HepG2 (cell line): ENCODE measurements at regions not wholly inside any gene's neighbourhood (a gene's known extent, or its start where the extent isn't known, plus 50 kb on each side); places are given as distances from the start of the nearest gene placed in this dataset.
"Not testable (repeated sequence)": the region's sequence is repeated elsewhere in the genome, so short reads cannot be mapped to it uniquely, and the experiment has no call there.

Experiments used
- ATAC-seq: fragments of 200-7000 bp; cut with Tn5 transposase; 3 replicates; pipeline ENCODE4 v1.9.1; 2020; ENCODE audit warnings: mild to moderate bottlenecking, moderate library complexity
- BruUV-seq: library from RNA; stranded (reverse); fragments of 400-500 nt; replicated peaks from 2 replicates; lab custom pipeline; 2021; lab: Mats Ljungman, UMichigan
- CTCF ChIA-PET: fragments of 300-600 bp; formaldehyde crosslinking; extraction: SDS; loops from one replicate; lab custom pipeline; 2021; ENCODE audit warnings: low total read pairs, inconsistent platforms, low intra/inter-chr PET ratio; lab: Yijun Ruan, JAX
- POLR2A ChIA-PET: fragments of 350-600 bp; sonication (Branson Sonifier 250); formaldehyde crosslinking; loops from one replicate; lab custom pipeline; 2020; ENCODE audit warnings: antibody characterized with exemption, inconsistent platforms; lab: Yijun Ruan, JAX
- DNase-seq: peaks from one replicate; pipeline ENCODE4 v3.0.0-alpha.2; 2015; ENCODE audit warnings: low spot score
- FAIRE-seq: peaks from 3 replicates; lab custom pipeline; 2011; peaks lifted over from hg19 to GRCh38; lab: Jason Lieb, UNC
- H2AFZ ChIP-seq: one replicate; pipeline ENCODE4 v1.6.1; 2011; ENCODE audit warnings: low read length, inconsistent platforms
- H3K27ac ChIP-seq: fragments of 300-600 bp; 3 replicates; pipeline ENCODE4 v1.8.0; 2011; ENCODE audit warnings: mixed run types, mild to moderate bottlenecking, mixed read lengths, low read length, inconsistent platforms; ENCODE audit not compliant: insufficient read depth; ENCODE audit errors: extremely low read length
- H3K27me3 ChIP-seq, 2 experiments: fragments of 200-600 bp in 1 of 2; 2 replicates in 1 of 2; 3 replicates in 1 of 2; pipeline versions ENCODE4 v1.6.0 to v1.8.0; 2011; ENCODE audit warnings: low read length in 2 of 2, mild to moderate bottlenecking in 2 of 2, moderate library complexity in 2 of 2, inconsistent platforms in 1 of 2; ENCODE audit not compliant: insufficient read depth in 2 of 2, control insufficient read depth in 1 of 2
- H3K36me3 ChIP-seq, 2 experiments: fragments of 200-600 bp in 1 of 2; replicated peaks in 1 of 2; 2 replicates in 1 of 2; 3 replicates in 1 of 2; pipeline versions ENCODE4 v1.5.1 to v1.8.0; 2011; ENCODE audit warnings: low read length in 2 of 2, inconsistent platforms in 1 of 2; ENCODE audit not compliant: insufficient read depth in 2 of 2, control insufficient read depth in 1 of 2
- H3K4me1 ChIP-seq: 2 replicates; pipeline ENCODE4 v1.5.1; 2012; ENCODE audit warnings: low read length, inconsistent platforms; ENCODE audit not compliant: insufficient read depth
- H3K4me2 ChIP-seq: 2 replicates; pipeline ENCODE4 v1.6.0; 2011; ENCODE audit warnings: low read depth, low read length, inconsistent platforms
- H3K4me3 ChIP-seq, 3 experiments: fragments of 200-600 bp in 1 of 3; sonication (generic), shearing (Covaris generic) in 1 of 3; replicated peaks in 1 of 3; 2 replicates each; pipeline ENCODE4 v1.5.1; 2011 to 2016; ENCODE audit warnings: low read length in 3 of 3, inconsistent platforms in 2 of 3, low read depth in 2 of 3, mild to moderate bottlenecking in 2 of 3, control low read depth in 1 of 3, mixed read lengths in 1 of 3; ENCODE audit not compliant: insufficient read depth in 1 of 3
- H3K79me2 ChIP-seq: one replicate; pipeline ENCODE4 v1.6.1; 2011; ENCODE audit warnings: low read length, inconsistent platforms; ENCODE audit not compliant: insufficient read depth
- H3K9ac ChIP-seq: 2 replicates; pipeline ENCODE4 v1.6.0; 2011; ENCODE audit warnings: mild to moderate bottlenecking, low read depth, low read length, inconsistent platforms; ENCODE audit not compliant: insufficient read depth
- H3K9me3 ChIP-seq: 2 replicates; pipeline ENCODE4 v1.5.1; 2012; ENCODE audit warnings: mild to moderate bottlenecking, low read length
- H4K20me1 ChIP-seq: 2 replicates; pipeline ENCODE4 v1.6.0; 2011; ENCODE audit warnings: inconsistent platforms, mild to moderate bottlenecking, low read length, moderate library complexity; ENCODE audit not compliant: insufficient read depth
- MIER2 ChIP-seq: IDR thresholded peaks from 2 replicates; pipeline ENCODE4 v1.6.1; 2016; ENCODE audit warnings: missing biosample characterization, missing genetic modification reagents
- SRSF4 ChIP-seq: fragments of 200-400 bp; formaldehyde crosslinking; IDR thresholded peaks from one replicate; pipeline ENCODE4 v1.6.1; 2018; ENCODE audit warnings: mild to moderate bottlenecking, low read depth, low read length, moderate library complexity; ENCODE audit not compliant: poor library complexity, severe bottlenecking
- ZC3H4 ChIP-seq: sonication (generic); formaldehyde crosslinking; IDR thresholded peaks from 2 replicates; pipeline ENCODE4 v1.4.0; 2020; ENCODE audit warnings: missing genetic modification reagents, borderline replicate concordance
- ZNF232 ChIP-seq: sonication (generic); formaldehyde crosslinking; IDR thresholded peaks from 2 replicates; pipeline ENCODE4 v1.4.0; 2020; ENCODE audit warnings: missing genetic modification reagents, borderline replicate concordance
- ZNF598 ChIP-seq: sonication (generic); formaldehyde crosslinking; IDR thresholded peaks from 2 replicates; pipeline ENCODE4 v1.5.1; 2020; ENCODE audit warnings: mild to moderate bottlenecking, missing genetic modification reagents, borderline replicate concordance
- WGBS: methylation state at CpG from one replicate; pipeline ENCODE4 v1.1.6; 2017; ENCODE audit warnings: low lambda C conversion rate; 5-methylcytosine and 5-hydroxymethylcytosine counted together
- in situ Hi-C: cut with HindIII; loops from 2 replicates; pipeline ENCODE4 v1.10.0; 2017; ENCODE audit warnings: low pct_unique_long_range_greater_than_20kb; ENCODE audit not compliant: extremely low pct_ligation_motif_present
- intact Hi-C: fragments of 100-400 bp; cut with micrococcal nuclease; formaldehyde crosslinking; loops from one replicate; pipeline ENCODE4 v1.10.0; 2022; ENCODE audit not compliant: unreplicated experiment
- TF ChIP-seq, protein P1 (sequence below), 2 experiments: IDR thresholded peaks; 2 replicates each; pipeline ENCODE4 v1.6.1; 2011 to 2012; ENCODE audit warnings: low read length in 2 of 2, borderline replicate concordance in 1 of 2, low read depth in 1 of 2, mild to moderate bottlenecking in 1 of 2, moderate library complexity in 1 of 2

GRCh38 chr9:94482110-94482509, 72.8 kb upstream of the PCAT7 start (continued):
- TF ChIP-seq ZNF598 (CRISPR knock-in tag), result no peak
- no peak for TF ChIP-seq SRSF4
- no peak for TF ChIP-seq ZC3H4

- H3K27ac ChIP-seq, result no peak overlapping the region
- TF ChIP-seq ZNF232 (CRISPR knock-in tag), result no peak
- TF ChIP-seq MIER2 (CRISPR knock-in tag), result peak; percentile 71; the same call in 1 of the 2 replicates
- TF ChIP-seq, protein P1, sequence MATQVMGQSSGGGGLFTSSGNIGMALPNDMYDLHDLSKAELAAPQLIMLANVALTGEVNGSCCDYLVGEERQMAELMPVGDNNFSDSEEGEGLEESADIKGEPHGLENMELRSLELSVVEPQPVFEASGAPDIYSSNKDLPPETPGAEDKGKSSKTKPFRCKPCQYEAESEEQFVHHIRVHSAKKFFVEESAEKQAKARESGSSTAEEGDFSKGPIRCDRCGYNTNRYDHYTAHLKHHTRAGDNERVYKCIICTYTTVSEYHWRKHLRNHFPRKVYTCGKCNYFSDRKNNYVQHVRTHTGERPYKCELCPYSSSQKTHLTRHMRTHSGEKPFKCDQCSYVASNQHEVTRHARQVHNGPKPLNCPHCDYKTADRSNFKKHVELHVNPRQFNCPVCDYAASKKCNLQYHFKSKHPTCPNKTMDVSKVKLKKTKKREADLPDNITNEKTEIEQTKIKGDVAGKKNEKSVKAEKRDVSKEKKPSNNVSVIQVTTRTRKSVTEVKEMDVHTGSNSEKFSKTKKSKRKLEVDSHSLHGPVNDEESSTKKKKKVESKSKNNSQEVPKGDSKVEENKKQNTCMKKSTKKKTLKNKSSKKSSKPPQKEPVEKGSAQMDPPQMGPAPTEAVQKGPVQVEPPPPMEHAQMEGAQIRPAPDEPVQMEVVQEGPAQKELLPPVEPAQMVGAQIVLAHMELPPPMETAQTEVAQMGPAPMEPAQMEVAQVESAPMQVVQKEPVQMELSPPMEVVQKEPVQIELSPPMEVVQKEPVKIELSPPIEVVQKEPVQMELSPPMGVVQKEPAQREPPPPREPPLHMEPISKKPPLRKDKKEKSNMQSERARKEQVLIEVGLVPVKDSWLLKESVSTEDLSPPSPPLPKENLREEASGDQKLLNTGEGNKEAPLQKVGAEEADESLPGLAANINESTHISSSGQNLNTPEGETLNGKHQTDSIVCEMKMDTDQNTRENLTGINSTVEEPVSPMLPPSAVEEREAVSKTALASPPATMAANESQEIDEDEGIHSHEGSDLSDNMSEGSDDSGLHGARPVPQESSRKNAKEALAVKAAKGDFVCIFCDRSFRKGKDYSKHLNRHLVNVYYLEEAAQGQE (IDR thresholded peaks at IDR 0.05; ENCODE audit: borderline replicate concordance in 1 of 2, low read depth in 1 of 2, low read length in 2 of 2), result peak; percentile 12 to 86
- H3K27me3 ChIP-seq, result no peaks in the 10 kb centered on the region
- no peaks in the 10 kb centered on the region for H3K79me2 ChIP-seq
- no peak overlapping the region for H3K9ac ChIP-seq
- WGBS, result 100% methylated on average over 1 of the region's 1 CpG
- H3K9me3 ChIP-seq, result no peaks in the 10 kb centered on the region
- no peak overlapping the region for H3K4me2 ChIP-seq
- no TSS peak for BruUV-seq
- ChIA-PET POLR2A (no interaction called here), CTCF (no interaction called here)
- H4K20me1 ChIP-seq, result 0 out of 2 replicates have a peak, but pooled peaks cover 2% of the 10 kb centered on the region
- no peaks in the 10 kb centered on the region for H3K36me3 ChIP-seq
- DNase-seq (no peak), FAIRE-seq (no peak), ATAC-seq (no peak)
- intact Hi-C loops (no loop called here), in situ Hi-C loops (no loop called here)
- H3K4me1 ChIP-seq, result no peaks in the 10 kb centered on the region
- no peak overlapping the region for H3K4me3 ChIP-seq
- H2AFZ ChIP-seq, result no peak overlapping the region
Measured at GRCh38 chr9:94490465-94490864, 64.4 kb upstream of the PCAT7 start.

DNA sequence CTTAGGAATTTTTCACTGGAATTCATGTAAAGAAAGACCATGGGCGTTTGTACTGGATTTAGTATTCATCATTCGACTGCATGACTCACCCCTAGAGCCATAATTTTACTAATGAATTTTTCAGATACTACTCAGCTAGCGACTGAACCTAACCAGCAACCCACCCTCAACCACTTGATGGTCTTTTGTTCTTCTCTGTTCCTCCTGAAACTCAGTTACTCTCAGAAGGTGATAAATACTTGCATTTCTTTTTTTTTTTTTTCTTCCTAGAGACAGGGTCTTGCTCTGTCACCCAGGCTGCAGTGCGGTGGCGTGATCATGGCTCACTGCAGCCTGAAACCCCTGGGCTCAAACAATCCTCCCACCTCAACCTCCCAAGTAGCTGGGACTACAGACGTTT, 62.8 kb upstream of the PCAT7 start:
- H3K79me2 ChIP-seq, H3K36me3 ChIP-seq, BruUV-seq, H3K9me3 ChIP-seq, H3K4me2 ChIP-seq, H3K27ac ChIP-seq, DNase-seq, POLR2A ChIA-PET, H3K4me3 ChIP-seq, H3K27me3 ChIP-seq, H2AFZ ChIP-seq, in situ Hi-C loops, FAIRE-seq, CTCF ChIA-PET, ATAC-seq, H3K4me1 ChIP-seq, H3K9ac ChIP-seq, intact Hi-C loops, H4K20me1 ChIP-seq: not testable (repeated sequence)
- 93% methylated on average over 6 of the region's 6 CpGs for WGBS
